Vagina (tissue), 2 donors: ENCODE measurements at regions not wholly inside any gene's neighbourhood (a gene's known extent, or its start where the extent isn't known, plus 50 kb on each side); places are given as distances from the start of the nearest gene placed in this dataset.
A peak's percentile ranks its signal among the peaks of the same experiment; 100 is the strongest.

Source experiments
- DNase-seq, 2 donors: peaks; one replicate each; pipeline ENCODE4 v3.0.0-alpha.2; 2017; ENCODE audit errors: extremely low spot score in 2 of 2
- H3K27ac ChIP-seq: fragments of 200-600 bp; sonication (generic); one replicate; pipeline ENCODE4 v1.5.1; 2019
- H3K27me3 ChIP-seq: fragments of 200-600 bp; sonication (generic); one replicate; pipeline ENCODE4 v1.5.1; 2019
- H3K36me3 ChIP-seq, 2 donors: fragments of 200-600 bp; sonication (generic); one replicate each; pipeline ENCODE4 v1.5.1; 2017 to 2019
- H3K4me1 ChIP-seq: fragments of 200-600 bp; sonication (generic); one replicate; pipeline ENCODE4 v1.5.1; 2019
- H3K4me3 ChIP-seq, 2 donors: fragments of 200-600 bp; sonication (generic); 1 replicate in 1 of 2; 2 replicates in 1 of 2; pipeline ENCODE4 v1.5.1; 2016 to 2019
- H3K9me3 ChIP-seq: fragments of 200-600 bp; sonication (generic); one replicate; pipeline ENCODE4 v1.5.1; 2019
- CTCF ChIP-seq, 3 experiments: fragments of 450-650 bp in 2 of 3; fragments of 200-600 bp in 1 of 3; sonication (generic) in 1 of 3; IDR thresholded peaks; one replicate each; pipeline ENCODE4 v1.5.1; 2017 to 2019; ENCODE audit warnings: antibody characterized with exemption in 3 of 3, mild to moderate bottlenecking in 2 of 3, moderate library complexity in 2 of 3
- POLR2A ChIP-seq, 2 donors: fragments of 450-650 bp; IDR thresholded peaks; one replicate each; pipeline ENCODE4 v1.6.1; 2017; ENCODE audit warnings: antibody characterized with exemption in 2 of 2, mild to moderate bottlenecking in 2 of 2, moderate library complexity in 2 of 2
- POLR2AphosphoS5 ChIP-seq, 2 donors: sonication (generic); formaldehyde crosslinking; IDR thresholded peaks; one replicate each; pipeline ENCODE4 v1.9.0; 2017; ENCODE audit warnings: antibody characterized with exemption in 2 of 2, mild to moderate bottlenecking in 2 of 2, low read depth in 1 of 2; ENCODE audit not compliant: insufficient read depth in 1 of 2
- intact Hi-C: fragments of 100-400 bp; cut with DNase I; formaldehyde crosslinking; loops from one replicate; pipeline ENCODE4 v1.15.1; 2023

GRCh38 chr3:45319231-45319995 lies 69.0 kb upstream of the LARS2 start:
- Histone ChIP-seq H3K9me3 (no peaks in the 10 kb centered on the region), H3K27ac (no peak overlapping the region), H3K4me3 (no peak overlapping the region), H3K4me1 (no peaks in the 10 kb centered on the region), H3K36me3 (no peaks in the 10 kb centered on the region), H3K27me3 (no peaks in the 10 kb centered on the region)
- intact Hi-C loops = no loop called here
- peak; percentile 74 to 87 for DNase-seq
- TF ChIP-seq CTCF (IDR thresholded peaks at IDR 0.05) (no peak), POLR2AphosphoS5 (IDR thresholded peaks at IDR 0.05; ENCODE audit: insufficient read depth in 1 of 2, low read depth in 1 of 2) (no peak), POLR2A (IDR thresholded peaks at IDR 0.05) (no peak)

GRCh38 chr3:45319996-45320305 lies 68.4 kb upstream of the LARS2 start:
- TF ChIP-seq POLR2AphosphoS5 (IDR thresholded peaks at IDR 0.05; ENCODE audit: insufficient read depth in 1 of 2, low read depth in 1 of 2) (no peak), CTCF (IDR thresholded peaks at IDR 0.05) (no peak), POLR2A (IDR thresholded peaks at IDR 0.05) (no peak)
- H3K27me3 ChIP-seq = no peaks in the 10 kb centered on the region
- H3K27ac ChIP-seq = no peak overlapping the region
- intact Hi-C loops = no loop called here
- no peak for DNase-seq
- no peaks in the 10 kb centered on the region for H3K9me3 ChIP-seq
- H3K36me3 ChIP-seq = no peaks in the 10 kb centered on the region
- no peak overlapping the region for H3K4me3 ChIP-seq
- no peaks in the 10 kb centered on the region for H3K4me1 ChIP-seq

- H3K36me3 ChIP-seq = no peaks in the 10 kb centered on the region
- H3K4me1 ChIP-seq = no peaks in the 10 kb centered on the region
- peak; percentile 22 to 43 for DNase-seq
- no peaks in the 10 kb centered on the region for H3K27me3 ChIP-seq
- H3K9me3 ChIP-seq = no peaks in the 10 kb centered on the region
- no peak overlapping the region for H3K4me3 ChIP-seq
- intact Hi-C loops = no loop called here
- TF ChIP-seq POLR2AphosphoS5 (IDR thresholded peaks at IDR 0.05; ENCODE audit: insufficient read depth in 1 of 2, low read depth in 1 of 2) = no peak
- TF ChIP-seq CTCF (IDR thresholded peaks at IDR 0.05) = no peak
- H3K27ac ChIP-seq = no peak overlapping the region
Measured at GRCh38 chr3:45320986-45321385, 67.4 kb upstream of the LARS2 start.

- intact Hi-C loops = no loop called here
- no peak overlapping the region for H3K27ac ChIP-seq
- no peaks in the 10 kb centered on the region for H3K9me3 ChIP-seq
- DNase-seq = peak; percentile 40 to 81
- TF ChIP-seq POLR2AphosphoS5 (IDR thresholded peaks at IDR 0.05; ENCODE audit: insufficient read depth in 1 of 2, low read depth in 1 of 2) (no peak), CTCF (IDR thresholded peaks at IDR 0.05) (no peak), POLR2A (IDR thresholded peaks at IDR 0.05) (no peak)
- no peaks in the 10 kb centered on the region for H3K4me1 ChIP-seq
- H3K27me3 ChIP-seq = no peaks in the 10 kb centered on the region
- no peaks in the 10 kb centered on the region for H3K36me3 ChIP-seq
- H3K4me3 ChIP-seq = no peak overlapping the region
Measured at GRCh38 chr3:45321607-45322391, 66.6 kb upstream of the LARS2 start.

GRCh38 chr3:45322616-45323015 lies 65.8 kb upstream of the LARS2 start:
- TF ChIP-seq CTCF (IDR thresholded peaks at IDR 0.05) (no peak), POLR2A (IDR thresholded peaks at IDR 0.05) (no peak), POLR2AphosphoS5 (IDR thresholded peaks at IDR 0.05; ENCODE audit: insufficient read depth in 1 of 2, low read depth in 1 of 2) (no peak)
- Histone ChIP-seq H3K27me3 (no peaks in the 10 kb centered on the region), H3K9me3 (no peaks in the 10 kb centered on the region), H3K27ac (no peak overlapping the region), H3K4me1 (no peaks in the 10 kb centered on the region), H3K36me3 (no peaks in the 10 kb centered on the region), H3K4me3 (no peak overlapping the region)
- peak; percentile 37 to 80 for DNase-seq
- intact Hi-C loops = no loop called here
